HUDEP-2 (cell line): ENCODE measurements at regions not wholly inside any gene's neighbourhood (a gene's known extent, or its start where the extent isn't known, plus 50 kb on each side); places are given as distances from the start of the nearest gene placed in this dataset.
"Not testable (repeated sequence)": the region's sequence is repeated elsewhere in the genome, so short reads cannot be mapped to it uniquely, and the experiment has no call there.

Experiments used
- DNase-seq, 76 experiments: peaks; one replicate each; lab custom pipeline; 2025; ENCODE audit not compliant: unreplicated experiment in 76 of 76; lab: John Stamatoyannopoulos, UW

- no peak for DNase-seq
Measured at GRCh38 chr14:101634202-101634849, 73.0 kb downstream of the DIO3 start.

- DNase-seq: no peak
Measured at GRCh38 chr14:101634850-101635748, 73.8 kb downstream of the DIO3 start.

GRCh38 chr14:101635749-101636560 is 74.7 kb downstream of the DIO3 start:
- no peak for DNase-seq

DNA sequence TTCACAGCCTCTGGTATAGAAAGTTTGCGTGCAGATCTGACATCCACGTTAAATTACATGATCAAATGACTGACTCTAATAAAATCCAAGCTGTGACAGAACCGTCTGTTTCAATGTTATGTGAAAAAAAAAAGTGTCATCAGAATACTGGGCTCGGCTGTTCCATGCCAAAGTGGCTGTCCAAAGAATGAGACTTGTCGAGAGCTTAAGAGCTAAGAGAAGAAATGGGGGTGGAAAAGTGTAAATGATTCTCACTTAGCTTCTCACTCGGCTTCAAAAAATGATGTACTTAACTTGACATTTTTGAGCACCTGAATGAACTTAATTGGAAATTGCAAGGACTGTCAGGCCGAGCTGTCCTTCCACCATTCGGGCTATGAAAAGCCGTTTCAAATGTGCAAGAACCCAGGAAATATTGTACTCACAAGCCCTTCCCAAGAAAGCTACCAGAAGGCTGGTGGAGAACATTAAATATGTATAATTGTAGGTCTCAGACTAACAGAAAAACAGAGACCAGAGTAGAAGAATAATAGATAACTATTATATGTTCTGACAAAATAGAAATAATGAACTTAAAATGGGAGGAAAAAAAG is 78.0 kb downstream of the DIO3 start:
- no peak for DNase-seq

DNA sequence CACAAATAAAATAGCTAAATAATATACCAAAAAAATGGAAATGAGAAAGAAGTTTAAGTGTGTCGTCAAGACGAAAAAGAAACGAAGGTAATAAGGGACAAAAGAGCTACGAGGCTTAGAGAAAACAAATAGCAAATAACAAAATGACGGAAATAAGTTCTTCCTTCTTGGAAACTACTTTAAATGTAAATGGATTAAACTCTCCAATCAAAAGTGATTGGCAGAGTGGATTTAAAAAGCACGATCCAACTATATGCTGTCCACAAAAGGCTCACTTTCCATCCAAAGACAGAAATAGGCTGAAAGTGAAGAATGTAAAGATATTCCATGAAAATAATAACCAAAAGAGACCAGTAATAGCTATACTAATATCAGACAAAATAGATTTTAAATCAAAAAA is 82.4 kb downstream of the DIO3 start:
- no peak for DNase-seq

GRCh38 chr14:101654051-101654450 is 92.8 kb downstream of the DIO3 start:
- no peak for DNase-seq

- no peak for DNase-seq
Measured at GRCh38 chr14:101657372-101657771, 96.1 kb downstream of the DIO3 start.

GRCh38 chr14:101665478-101666078 is 95.9 kb upstream of the PPP2R5C start:
- peak in 29 of 76 experiments; percentile 1 to 41 (median 14) for DNase-seq

GRCh38 chr14:101666264-101666663 is 95.2 kb upstream of the PPP2R5C start:
- no peak for DNase-seq

DNA sequence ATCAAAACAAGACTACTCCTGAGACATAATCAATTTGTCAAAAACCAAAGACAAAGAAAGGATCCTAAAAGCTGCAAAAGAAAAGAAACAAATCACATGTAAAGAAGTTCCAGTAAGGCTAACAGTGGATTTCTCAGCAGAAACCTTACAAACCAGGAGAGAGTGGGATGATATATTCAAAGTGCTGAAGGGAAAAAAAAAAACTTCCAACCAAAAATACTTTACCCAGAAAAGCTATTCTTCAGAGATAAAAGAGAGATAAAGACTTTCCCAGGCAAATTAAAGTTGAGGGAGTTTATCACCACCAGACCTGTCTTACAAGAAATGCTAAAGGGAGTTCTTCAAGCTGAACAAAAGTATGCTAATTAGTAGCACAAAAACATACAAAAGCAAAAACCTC is 91.9 kb upstream of the PPP2R5C start:
- no peak for DNase-seq

GRCh38 chr14:101673873-101674272 is 87.6 kb upstream of the PPP2R5C start:
- DNase-seq: no peak

GRCh38 chr14:101675835-101676234 is 85.7 kb upstream of the PPP2R5C start:
- DNase-seq: not testable (repeated sequence)

DNA sequence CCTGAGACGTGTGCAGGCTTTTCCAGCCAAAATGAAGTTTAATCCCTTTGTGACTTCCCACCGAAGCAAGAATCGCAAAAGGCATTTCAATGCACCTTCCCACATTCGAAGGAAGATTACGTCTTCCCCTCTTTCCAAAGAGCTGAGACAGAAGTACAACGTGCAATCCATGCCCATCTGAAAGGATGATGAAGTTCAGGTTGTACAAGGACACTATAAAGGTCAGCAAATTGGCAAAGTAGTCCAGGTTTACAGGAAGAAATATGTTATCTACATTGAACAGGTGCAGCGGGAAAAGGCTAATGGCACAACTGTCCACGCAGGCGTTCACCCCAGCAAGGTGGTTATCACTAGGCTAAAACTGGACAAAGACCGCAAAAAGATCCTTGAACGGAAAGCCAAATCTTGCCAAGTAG is 83.6 kb upstream of the PPP2R5C start:
- peak in 5 of 76 experiments; percentile 5 to 36 (median 21) for DNase-seq

- DNase-seq: no peak
Measured at GRCh38 chr14:101681795-101682194, 79.7 kb upstream of the PPP2R5C start.

DNA sequence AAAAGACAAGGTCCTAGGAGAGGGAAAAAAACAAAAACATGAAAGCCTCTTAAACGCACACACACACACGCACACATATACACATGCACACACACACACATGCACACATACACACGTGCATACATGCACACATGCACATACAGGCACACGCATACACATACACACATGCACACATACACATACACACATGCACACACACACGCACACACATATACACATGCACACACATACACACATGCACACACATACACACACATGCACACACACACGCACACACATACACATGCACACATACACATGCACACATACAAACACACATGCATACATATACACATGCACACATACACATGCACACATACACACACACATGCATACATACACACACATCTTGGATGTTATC is 78.1 kb upstream of the PPP2R5C start:
- DNase-seq: no peak

DNA sequence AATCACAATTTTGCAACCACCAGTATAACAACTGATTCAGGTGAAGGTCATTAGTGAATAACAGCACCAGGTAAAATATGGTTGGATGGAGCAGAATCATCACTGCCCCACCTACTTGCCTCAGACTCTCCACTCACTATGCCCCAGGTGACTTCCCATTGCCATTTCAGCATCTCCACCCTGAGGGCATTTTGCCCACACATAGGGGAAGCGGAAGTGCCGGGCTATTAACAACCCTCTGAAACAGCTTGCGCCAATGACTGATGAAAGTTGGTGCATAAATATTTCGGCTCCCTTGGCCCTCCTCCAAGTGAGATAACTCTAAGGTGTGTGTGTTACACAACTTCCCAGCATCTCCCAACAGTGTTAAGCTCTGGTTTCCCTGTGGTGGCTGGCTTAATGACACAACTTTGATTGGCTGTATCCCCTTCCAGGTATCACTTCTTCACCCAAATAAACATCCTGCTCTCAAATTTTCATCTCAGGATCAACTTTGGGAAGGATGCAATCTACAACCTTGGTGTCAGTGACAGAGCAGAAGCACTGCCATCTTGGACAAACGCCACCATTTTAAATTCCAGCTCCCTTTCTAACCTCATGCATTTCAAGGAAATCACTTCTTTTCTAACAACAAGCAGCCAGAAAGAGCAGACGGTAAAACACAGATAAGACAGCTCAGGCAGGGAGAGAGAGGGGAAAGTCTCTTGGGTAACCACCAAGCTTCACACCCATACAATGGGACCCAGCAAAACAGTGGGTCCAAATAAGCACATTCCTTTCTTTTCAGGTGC is 73.6 kb upstream of the PPP2R5C start:
- DNase-seq: peak in 9 of 76 experiments; percentile 5 to 29 (median 11)

DNA sequence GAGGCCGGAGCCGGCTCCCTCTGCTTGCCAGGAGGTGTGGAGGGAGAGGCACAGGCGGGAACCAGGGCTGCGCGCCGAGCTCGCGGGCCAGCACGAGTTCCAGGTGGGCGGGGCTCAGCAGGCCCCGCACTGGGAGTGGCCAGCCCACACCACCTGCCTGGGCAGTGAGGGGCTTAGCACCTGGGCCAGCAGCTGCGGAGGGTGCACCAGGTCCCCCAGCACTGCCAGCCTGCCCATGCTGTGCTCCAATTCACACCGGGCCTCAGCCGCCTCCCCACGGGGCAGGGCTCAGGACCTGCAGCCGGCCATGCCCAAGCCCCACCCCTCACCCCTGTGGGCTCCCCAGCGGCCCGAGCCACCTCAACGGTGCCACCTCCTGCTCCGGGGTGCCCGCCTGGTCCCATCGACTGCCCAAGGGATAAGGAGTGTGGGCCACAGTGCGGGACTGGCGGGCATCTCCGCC is 72.4 kb upstream of the PPP2R5C start:
- DNase-seq: no peak

- DNase-seq: not testable (repeated sequence)
Measured at GRCh38 chr14:101689966-101690365, 71.5 kb upstream of the PPP2R5C start.

GRCh38 chr14:101695659-101696058 is 65.8 kb upstream of the PPP2R5C start:
- no peak for DNase-seq
